Fibroblast of mammary gland (primary cell): ENCODE measurements at regions not wholly inside any gene's neighbourhood (a gene's known extent, or its start where the extent isn't known, plus 50 kb on each side); places are given as distances from the start of the nearest gene placed in this dataset.

Experiments used
- DNase-seq: peaks from one replicate; pipeline ENCODE4 v3.0.0-alpha.2; 2010; ENCODE audit warnings: low read depth
- H3K4me3 ChIP-seq: 2 replicates; pipeline ENCODE4 v1.5.1; 2011; ENCODE audit warnings: low read depth, mild to moderate bottlenecking, low read length, moderate library complexity; ENCODE audit not compliant: control insufficient read depth
- CTCF ChIP-seq: conservative IDR thresholded peaks from 2 replicates; pipeline ENCODE4 v1.5.1; 2011; ENCODE audit warnings: low read depth, low read length, inconsistent platforms; ENCODE audit not compliant: control insufficient read depth, insufficient read depth

- H3K4me3 ChIP-seq = no peak overlapping the region
- DNase-seq = no peak
- TF ChIP-seq CTCF = no peak
Observed at GRCh38 chr14:81819344-81819743, 285.7 kb upstream of the SEL1L start.

GRCh38 chr14:81819910-81820309 lies 286.3 kb upstream of the SEL1L start:
- no peak for DNase-seq
- TF ChIP-seq CTCF = no peak
- H3K4me3 ChIP-seq = no peak overlapping the region

GRCh38 chr14:81826081-81826480 lies 292.4 kb upstream of the SEL1L start:
- TF ChIP-seq CTCF = no peak
- DNase-seq = no peak
- H3K4me3 ChIP-seq = no peak overlapping the region

- no peak for TF ChIP-seq CTCF
- DNase-seq = no peak
- no peak overlapping the region for H3K4me3 ChIP-seq
Observed at GRCh38 chr14:81829447-81829846, 295.8 kb upstream of the SEL1L start.

GRCh38 chr14:81831128-81831820 lies 297.6 kb upstream of the SEL1L start:
- no peak overlapping the region for H3K4me3 ChIP-seq
- TF ChIP-seq CTCF = no peak
- DNase-seq = peak; percentile 5

- no peak overlapping the region for H3K4me3 ChIP-seq
- no peak for TF ChIP-seq CTCF
- DNase-seq = no peak
Observed at GRCh38 chr14:81834308-81834707, 300.7 kb upstream of the SEL1L start.

- TF ChIP-seq CTCF = no peak
- DNase-seq = no peak
- H3K4me3 ChIP-seq = no peak overlapping the region
Observed at GRCh38 chr14:81837304-81837703, 303.7 kb upstream of the SEL1L start.
